ENCODE measurements at regions not wholly inside any gene's neighbourhood (a gene's known extent, or its start where the extent isn't known, plus 50 kb on each side); places are given as distances from the start of the nearest gene placed in this dataset.

DNA sequence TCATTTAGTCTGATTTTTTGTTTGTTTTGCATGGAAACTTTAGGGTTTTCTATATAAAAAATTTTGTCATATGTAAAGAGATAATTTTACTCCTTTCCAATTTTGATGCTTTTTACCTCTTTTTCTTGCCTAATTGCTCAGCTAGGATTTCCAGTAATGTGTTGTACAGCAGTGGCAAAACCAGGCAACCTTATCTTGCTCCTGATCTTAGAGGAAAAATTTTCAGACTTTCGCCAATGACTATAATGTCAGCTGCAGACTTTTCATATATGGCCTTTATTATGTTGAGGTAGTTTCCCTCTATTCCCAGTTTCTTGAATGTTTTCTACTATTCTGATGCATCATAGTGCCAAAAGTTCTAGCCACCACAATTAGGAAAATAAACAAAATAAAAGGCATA lies 126.3 kb downstream of the ALOX5 start:
- CTCF ChIA-PET, result no interaction called here

More for the DNA sequence above, 126.3 kb downstream of the ALOX5 start:
- H3K4me2 ChIP-seq (ENCODE audit: control insufficient read depth, insufficient read depth), result no peak overlapping the region
- no peak for FAIRE-seq
- H3K4me3 ChIP-seq, result no peak overlapping the region
- in situ Hi-C loops (cut with MboI), result no loop called here
- 100% methylated on average over 1 of the region's 1 CpG for WGBS (ENCODE audit: insufficient coverage, insufficient replicate concordance, low lambda C conversion rate, missing lambda C conversion rate)
- intact Hi-C loops (cut with micrococcal nuclease; ENCODE audit: unreplicated experiment), result no loop called here
- ATAC-seq, result no peak
- no peak overlapping the region for H3K9ac ChIP-seq (ENCODE audit: control insufficient read depth, insufficient read depth, low read length)
- H3K9me3 ChIP-seq (replicated peaks; ENCODE audit: control insufficient read depth, insufficient read depth, low read length), result peaks cover 1% of the 10 kb centered on the region
- H3K27ac ChIP-seq (ENCODE audit: control insufficient read depth, insufficient read depth), result no peak overlapping the region
- ChIA-PET RAD21 (ENCODE audit: unreplicated experiment) (no interaction called here), SMC1A (ENCODE audit: uncharacterized antibody, unreplicated experiment) (no interaction called here), POLR2A (no interaction called here)
- no peaks in the 10 kb centered on the region for H3K36me3 ChIP-seq (ENCODE audit: control insufficient read depth in 2 of 2, insufficient read depth in 2 of 2, low read length in 1 of 2)
- no peaks in the 10 kb centered on the region for H3K79me2 ChIP-seq (ENCODE audit: control insufficient read depth, insufficient read depth, low read length)
- H2AFZ ChIP-seq (ENCODE audit: control insufficient read depth, low read depth, low read length), result no peak overlapping the region
- H4K20me1 ChIP-seq (ENCODE audit: control insufficient read depth, insufficient read depth), result no peaks in the 10 kb centered on the region
- TF ChIP-seq, protein P1, sequence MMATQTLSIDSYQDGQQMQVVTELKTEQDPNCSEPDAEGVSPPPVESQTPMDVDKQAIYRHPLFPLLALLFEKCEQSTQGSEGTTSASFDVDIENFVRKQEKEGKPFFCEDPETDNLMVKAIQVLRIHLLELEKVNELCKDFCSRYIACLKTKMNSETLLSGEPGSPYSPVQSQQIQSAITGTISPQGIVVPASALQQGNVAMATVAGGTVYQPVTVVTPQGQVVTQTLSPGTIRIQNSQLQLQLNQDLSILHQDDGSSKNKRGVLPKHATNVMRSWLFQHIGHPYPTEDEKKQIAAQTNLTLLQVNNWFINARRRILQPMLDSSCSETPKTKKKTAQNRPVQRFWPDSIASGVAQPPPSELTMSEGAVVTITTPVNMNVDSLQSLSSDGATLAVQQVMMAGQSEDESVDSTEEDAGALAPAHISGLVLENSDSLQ (IDR thresholded peaks at IDR 0.05), result no peak
- TF ChIP-seq KLF5 (IDR thresholded peaks at IDR 0.05; ENCODE audit: partially characterized antibody) (no peak), RBBP5 (conservative IDR thresholded peaks at IDR 0.05) (no peak), RFX5 (IDR thresholded peaks at IDR 0.05; ENCODE audit: low read depth, low read length) (no peak), NR2F1 (conservative IDR thresholded peaks at IDR 0.05) (no peak), SREBF1 (IDR thresholded peaks at IDR 0.05; ENCODE audit: low read length) (no peak)
- TF ChIP-seq, protein P2, sequence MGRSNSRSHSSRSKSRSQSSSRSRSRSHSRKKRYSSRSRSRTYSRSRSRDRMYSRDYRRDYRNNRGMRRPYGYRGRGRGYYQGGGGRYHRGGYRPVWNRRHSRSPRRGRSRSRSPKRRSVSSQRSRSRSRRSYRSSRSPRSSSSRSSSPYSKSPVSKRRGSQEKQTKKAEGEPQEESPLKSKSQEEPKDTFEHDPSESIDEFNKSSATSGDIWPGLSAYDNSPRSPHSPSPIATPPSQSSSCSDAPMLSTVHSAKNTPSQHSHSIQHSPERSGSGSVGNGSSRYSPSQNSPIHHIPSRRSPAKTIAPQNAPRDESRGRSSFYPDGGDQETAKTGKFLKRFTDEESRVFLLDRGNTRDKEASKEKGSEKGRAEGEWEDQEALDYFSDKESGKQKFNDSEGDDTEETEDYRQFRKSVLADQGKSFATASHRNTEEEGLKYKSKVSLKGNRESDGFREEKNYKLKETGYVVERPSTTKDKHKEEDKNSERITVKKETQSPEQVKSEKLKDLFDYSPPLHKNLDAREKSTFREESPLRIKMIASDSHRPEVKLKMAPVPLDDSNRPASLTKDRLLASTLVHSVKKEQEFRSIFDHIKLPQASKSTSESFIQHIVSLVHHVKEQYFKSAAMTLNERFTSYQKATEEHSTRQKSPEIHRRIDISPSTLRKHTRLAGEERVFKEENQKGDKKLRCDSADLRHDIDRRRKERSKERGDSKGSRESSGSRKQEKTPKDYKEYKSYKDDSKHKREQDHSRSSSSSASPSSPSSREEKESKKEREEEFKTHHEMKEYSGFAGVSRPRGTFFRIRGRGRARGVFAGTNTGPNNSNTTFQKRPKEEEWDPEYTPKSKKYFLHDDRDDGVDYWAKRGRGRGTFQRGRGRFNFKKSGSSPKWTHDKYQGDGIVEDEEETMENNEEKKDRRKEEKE (IDR thresholded peaks at IDR 0.05), result no peak
- no peak for DNase-seq (ENCODE audit: low read depth, low spot score)
- no peaks in the 10 kb centered on the region for H3K4me1 ChIP-seq (ENCODE audit: control insufficient read depth, insufficient read depth, low read length)
- H3K27me3 ChIP-seq (replicated peaks in 1 of 2; ENCODE audit: control insufficient read depth in 2 of 2, insufficient read depth in 2 of 2, low read length in 1 of 2), result no peaks in the 10 kb centered on the region
- no TSS peak for BruUV-seq (replicated peaks)

Data from GM12878 (cell line).